Endothelial cell of umbilical vein (primary cell): ENCODE measurements at regions not wholly inside any gene's neighbourhood (a gene's known extent, or its start where the extent isn't known, plus 50 kb on each side); places are given as distances from the start of the nearest gene placed in this dataset.

ENCODE experiments used
- BruUV-seq: library from RNA; stranded (reverse); fragments of 400-500 nt; replicated peaks from 2 replicates; lab custom pipeline; 2021; lab: Mats Ljungman, UMichigan
- CTCF ChIA-PET: fragments of 300-600, 350-600 bp; sonication (Branson Sonifier 250); formaldehyde crosslinking; loops from one replicate; lab custom pipeline; 2021; ENCODE audit warnings: antibody characterized with exemption, inconsistent platforms; lab: Charles Lee
- POLR2A ChIA-PET: fragments of 300-600, 350-600 bp; sonication (Branson Sonifier 250); formaldehyde crosslinking; loops from one replicate; lab custom pipeline; 2021; ENCODE audit warnings: antibody characterized with exemption, inconsistent platforms; lab: Charles Lee
- DNase-seq: peaks from one replicate; pipeline ENCODE4 v3.0.0-alpha.2; 2011; ENCODE audit warnings: low read depth, low spot score
- FAIRE-seq: peaks from 2 replicates; lab custom pipeline; 2011; peaks lifted over from hg19 to GRCh38; lab: Jason Lieb, UNC
- H2AFZ ChIP-seq: 2 replicates; pipeline ENCODE4 v1.6.0; 2012; ENCODE audit warnings: low read depth, low read length, control low read depth, inconsistent platforms
- H3K27ac ChIP-seq: 2 replicates; pipeline ENCODE4 v1.5.1; 2011; ENCODE audit warnings: low read depth, mild to moderate bottlenecking, control low read depth, low read length, moderate library complexity; ENCODE audit not compliant: insufficient read depth
- H3K27me3 ChIP-seq, 2 experiments: 2 replicates each; pipeline versions ENCODE4 v1.6.0 to v1.6.1; 2011; ENCODE audit warnings: low read length in 2 of 2, mixed read lengths in 1 of 2; ENCODE audit not compliant: control insufficient read depth in 2 of 2, insufficient read depth in 2 of 2
- H3K36me3 ChIP-seq, 2 experiments: 2 replicates in 1 of 2; 3 replicates in 1 of 2; pipeline ENCODE4 v1.5.1; 2011; ENCODE audit warnings: low read length in 2 of 2, mild to moderate bottlenecking in 1 of 2, moderate library complexity in 1 of 2; ENCODE audit not compliant: control insufficient read depth in 2 of 2, insufficient read depth in 2 of 2; ENCODE audit errors: extremely low read depth in 1 of 2
- H3K4me1 ChIP-seq: 3 replicates; pipeline ENCODE4 v1.5.1; 2011; ENCODE audit warnings: mild to moderate bottlenecking, low read length; ENCODE audit not compliant: control insufficient read depth, insufficient read depth; ENCODE audit errors: extremely low read depth
- H3K4me2 ChIP-seq: 2 replicates; pipeline ENCODE4 v1.6.1; 2011; ENCODE audit warnings: low read length, control low read depth, mixed read lengths; ENCODE audit not compliant: insufficient read depth
- H3K4me3 ChIP-seq, 3 experiments: fragments of 200-600 bp in 1 of 3; sonication (generic), shearing (Covaris generic) in 1 of 3; replicated peaks in 1 of 3; 2 replicates each; pipeline ENCODE4 v1.5.1; 2011 to 2016; ENCODE audit warnings: control low read depth in 3 of 3, low read length in 3 of 3, mild to moderate bottlenecking in 2 of 3, inconsistent platforms in 1 of 3, low read depth in 1 of 3, moderate library complexity in 1 of 3; ENCODE audit not compliant: insufficient read depth in 1 of 3
- H3K79me2 ChIP-seq: 2 replicates; pipeline ENCODE4 v1.6.0; 2012; ENCODE audit warnings: low read length, inconsistent platforms; ENCODE audit not compliant: control insufficient read depth, insufficient read depth
- H3K9ac ChIP-seq: replicated peaks from 2 replicates; pipeline ENCODE3; 2011; ENCODE audit warnings: low read length, control low read depth; ENCODE audit not compliant: insufficient read depth; ENCODE audit errors: extremely low read depth
- H3K9me1 ChIP-seq: replicated peaks from 3 replicates; pipeline ENCODE4 v1.6.0; 2011; ENCODE audit warnings: mild to moderate bottlenecking, low read length; ENCODE audit not compliant: control insufficient read depth, insufficient read depth; ENCODE audit errors: extremely low read depth
- H3K9me3 ChIP-seq: replicated peaks from 2 replicates; pipeline ENCODE4 v1.5.1; 2012; ENCODE audit warnings: low read length, inconsistent platforms; ENCODE audit not compliant: control insufficient read depth, insufficient read depth
- H4K20me1 ChIP-seq: replicated peaks from 2 replicates; pipeline ENCODE3; 2011; ENCODE audit warnings: mild to moderate bottlenecking, low read length; ENCODE audit not compliant: control insufficient read depth, insufficient read depth; ENCODE audit errors: extremely low read depth
- EZH2 ChIP-seq: IDR thresholded peaks from 2 replicates; pipeline ENCODE4 v1.6.1; 2012; ENCODE audit warnings: borderline replicate concordance, low read depth, mild to moderate bottlenecking, moderate library complexity, low read length, inconsistent platforms; ENCODE audit not compliant: severe bottlenecking
- FOS ChIP-seq: IDR thresholded peaks from 2 replicates; pipeline ENCODE4 v1.6.1; 2011; ENCODE audit warnings: mild to moderate bottlenecking, low read length, moderate library complexity, borderline replicate concordance; ENCODE audit not compliant: insufficient read depth
- GATA2 ChIP-seq: IDR thresholded peaks from 2 replicates; pipeline ENCODE4 v1.7.0; 2011; ENCODE audit warnings: low read depth, mild to moderate bottlenecking, moderate library complexity, mixed read lengths, low read length; ENCODE audit not compliant: insufficient read length, insufficient read depth
- JUN ChIP-seq: IDR thresholded peaks from 2 replicates; pipeline ENCODE4 v1.6.1; 2011; ENCODE audit warnings: borderline replicate concordance, low read depth; ENCODE audit not compliant: insufficient read length, insufficient read depth
- MAX ChIP-seq: IDR thresholded peaks from 2 replicates; pipeline ENCODE4 v1.6.1; 2011; ENCODE audit not compliant: insufficient read depth, insufficient read length
- MYC ChIP-seq: IDR thresholded peaks from one replicate; pipeline ENCODE4 v1.6.1; 2011; ENCODE audit warnings: mild to moderate bottlenecking, low read depth, low read length
- POLR2A ChIP-seq: IDR thresholded peaks from 2 replicates; pipeline ENCODE4 v1.6.1; 2012; ENCODE audit warnings: low read depth, mild to moderate bottlenecking, control low read depth, low read length
- POLR2AphosphoS5 ChIP-seq: IDR thresholded peaks from 2 replicates; pipeline ENCODE4 v1.6.1; 2012; ENCODE audit warnings: low read depth, mild to moderate bottlenecking, control low read depth, low read length, moderate library complexity; ENCODE audit not compliant: insufficient read depth
- dilution Hi-C: fragments of 300-500 bp; cut with MboI; formaldehyde crosslinking; loops from one replicate; pipeline ENCODE4 v1.15.0; 2019; ENCODE audit warnings: low sequenced_read_pairs; ENCODE audit not compliant: extremely low pct_ligation_motif_present
- intact Hi-C: fragments of 100-400 bp; cut with micrococcal nuclease; formaldehyde crosslinking; loops from one replicate; pipeline ENCODE4 v1.10.0; 2022
- TF ChIP-seq, protein P1 (sequence below), 2 donors: IDR thresholded peaks; 1 replicate in 1 of 2; 2 replicates in 1 of 2; pipeline ENCODE4 v1.5.1; 2011; ENCODE audit warnings: low read length in 2 of 2, mild to moderate bottlenecking in 2 of 2, moderate library complexity in 2 of 2, control low read depth in 1 of 2, inconsistent platforms in 1 of 2, low read depth in 1 of 2; ENCODE audit not compliant: insufficient read depth in 1 of 2; ENCODE audit errors: extremely low read depth in 1 of 2

GRCh38 chr3:168472783-168473182 is 377.1 kb upstream of the GOLIM4 start:
- no peaks in the 10 kb centered on the region for H3K9me3 ChIP-seq
- H3K79me2 ChIP-seq: no peaks in the 10 kb centered on the region
- no peaks in the 10 kb centered on the region for H3K36me3 ChIP-seq
- TF ChIP-seq FOS (no peak), MAX (no peak)
- H3K4me3 ChIP-seq: no peak overlapping the region
- intact Hi-C loops (no loop called here), dilution Hi-C loops (no loop called here)
- H2AFZ ChIP-seq: no peak overlapping the region
- no peaks in the 10 kb centered on the region for H3K27me3 ChIP-seq
- no peak overlapping the region for H3K27ac ChIP-seq
- no peak for DNase-seq
- H3K4me1 ChIP-seq: no peaks in the 10 kb centered on the region
- no peak for FAIRE-seq
- no peaks in the 10 kb centered on the region for H3K9me1 ChIP-seq
- BruUV-seq: no TSS peak
- H3K4me2 ChIP-seq: no peak overlapping the region
- ChIA-PET POLR2A (no interaction called here), CTCF (no interaction called here)
- no peak overlapping the region for H3K9ac ChIP-seq
- H4K20me1 ChIP-seq: no peaks in the 10 kb centered on the region

DNA sequence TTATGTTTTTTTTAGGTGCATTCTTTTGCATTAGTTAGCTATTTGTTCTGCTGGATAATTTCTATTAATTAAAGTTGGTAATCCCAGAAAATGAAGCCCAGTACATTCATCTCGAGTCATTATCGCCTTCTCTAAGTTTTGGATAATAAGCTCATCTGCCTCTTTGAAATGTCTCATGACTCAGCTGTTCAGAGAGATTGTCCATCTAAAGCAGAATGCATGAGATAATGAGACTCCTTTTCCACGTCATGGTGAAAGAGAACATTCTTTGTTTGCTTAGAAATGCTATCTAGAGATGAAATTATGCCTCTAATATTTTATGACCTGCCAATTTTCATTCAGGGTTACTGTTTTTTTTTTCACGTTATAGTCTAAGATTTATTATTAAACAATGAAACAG is 374.7 kb upstream of the GOLIM4 start:
- BruUV-seq: no TSS peak
- intact Hi-C loops (no loop called here), dilution Hi-C loops (no loop called here)
- no peaks in the 10 kb centered on the region for H3K36me3 ChIP-seq
- FAIRE-seq (no peak), DNase-seq (no peak)
- no peaks in the 10 kb centered on the region for H4K20me1 ChIP-seq
- H3K4me2 ChIP-seq: no peak overlapping the region
- no peak overlapping the region for H3K9ac ChIP-seq
- H3K4me3 ChIP-seq: no peak overlapping the region
- ChIA-PET CTCF (interaction anchor here (1.0 to 1.6 kb wide), 3 partner anchors 9 to 377 kb away, joined by 3 to 4 read pairs (median 3); no protein-coding TSS in a partner anchor), POLR2A (no interaction called here)
- H3K27me3 ChIP-seq: no peaks in the 10 kb centered on the region
- H3K9me3 ChIP-seq: no peaks in the 10 kb centered on the region
- no peak overlapping the region for H2AFZ ChIP-seq
- no peaks in the 10 kb centered on the region for H3K9me1 ChIP-seq
- H3K4me1 ChIP-seq: no peaks in the 10 kb centered on the region
- TF ChIP-seq POLR2AphosphoS5 (no peak), GATA2 (no peak), JUN (no peak), FOS (no peak), MYC (no peak), MAX (no peak), POLR2A (no peak), EZH2 (no peak)
- TF ChIP-seq, protein P1, sequence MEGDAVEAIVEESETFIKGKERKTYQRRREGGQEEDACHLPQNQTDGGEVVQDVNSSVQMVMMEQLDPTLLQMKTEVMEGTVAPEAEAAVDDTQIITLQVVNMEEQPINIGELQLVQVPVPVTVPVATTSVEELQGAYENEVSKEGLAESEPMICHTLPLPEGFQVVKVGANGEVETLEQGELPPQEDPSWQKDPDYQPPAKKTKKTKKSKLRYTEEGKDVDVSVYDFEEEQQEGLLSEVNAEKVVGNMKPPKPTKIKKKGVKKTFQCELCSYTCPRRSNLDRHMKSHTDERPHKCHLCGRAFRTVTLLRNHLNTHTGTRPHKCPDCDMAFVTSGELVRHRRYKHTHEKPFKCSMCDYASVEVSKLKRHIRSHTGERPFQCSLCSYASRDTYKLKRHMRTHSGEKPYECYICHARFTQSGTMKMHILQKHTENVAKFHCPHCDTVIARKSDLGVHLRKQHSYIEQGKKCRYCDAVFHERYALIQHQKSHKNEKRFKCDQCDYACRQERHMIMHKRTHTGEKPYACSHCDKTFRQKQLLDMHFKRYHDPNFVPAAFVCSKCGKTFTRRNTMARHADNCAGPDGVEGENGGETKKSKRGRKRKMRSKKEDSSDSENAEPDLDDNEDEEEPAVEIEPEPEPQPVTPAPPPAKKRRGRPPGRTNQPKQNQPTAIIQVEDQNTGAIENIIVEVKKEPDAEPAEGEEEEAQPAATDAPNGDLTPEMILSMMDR (IDR thresholded peaks at IDR 0.05; ENCODE audit: extremely low read depth in 1 of 2, insufficient read depth in 1 of 2, low read depth in 1 of 2, low read length in 2 of 2): no peak
- no peak overlapping the region for H3K27ac ChIP-seq
- no peaks in the 10 kb centered on the region for H3K79me2 ChIP-seq
